ENCODE measurements at regions not wholly inside any gene's neighbourhood (a gene's known extent, or its start where the extent isn't known, plus 50 kb on each side); places are given as distances from the start of the nearest gene placed in this dataset.

DNA sequence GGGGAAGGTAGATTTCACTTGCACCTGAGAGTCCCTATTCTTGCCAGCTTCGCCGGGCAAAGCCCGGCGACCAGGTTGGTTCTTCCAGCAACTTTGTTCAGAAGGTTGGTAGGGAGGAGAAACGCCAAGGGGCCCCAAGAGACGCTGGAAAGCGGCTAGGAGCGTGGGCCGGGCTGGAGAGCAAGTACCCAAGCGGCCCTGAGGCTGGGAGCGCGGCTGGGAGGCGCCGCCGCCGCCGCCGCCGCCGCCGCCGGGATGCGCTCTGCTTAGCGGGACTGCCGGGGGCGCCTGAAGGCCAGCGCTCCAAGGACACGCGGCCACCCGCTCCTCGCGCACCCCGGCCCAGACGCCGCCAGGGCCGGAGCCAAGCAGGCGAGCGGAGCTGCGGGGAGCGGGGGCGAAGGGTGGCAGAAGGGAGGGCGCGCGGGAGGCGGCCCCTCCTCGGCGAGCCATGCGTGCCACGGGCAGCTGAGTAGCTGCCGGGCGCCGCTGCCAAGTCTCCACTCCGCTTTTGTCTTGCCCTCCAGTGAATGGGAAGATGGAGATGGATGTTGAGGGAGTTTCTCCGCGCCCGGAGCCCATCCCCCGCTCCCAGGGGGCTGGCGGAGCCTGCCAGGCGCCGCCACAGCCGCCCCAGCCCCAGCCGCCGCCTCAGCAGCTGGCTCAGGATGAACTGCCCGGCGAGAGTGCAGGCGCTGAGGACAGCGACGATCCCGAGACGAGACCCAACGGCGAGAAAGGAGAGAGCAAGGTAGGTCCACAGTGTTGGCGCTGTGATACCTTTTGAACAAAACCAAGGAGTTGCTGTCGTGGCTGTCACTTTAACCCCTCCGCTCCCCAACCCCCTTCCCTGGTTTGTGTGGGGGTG, 227.4 kb upstream of the AZI2 start:
- TF ChIP-seq, protein P1, sequence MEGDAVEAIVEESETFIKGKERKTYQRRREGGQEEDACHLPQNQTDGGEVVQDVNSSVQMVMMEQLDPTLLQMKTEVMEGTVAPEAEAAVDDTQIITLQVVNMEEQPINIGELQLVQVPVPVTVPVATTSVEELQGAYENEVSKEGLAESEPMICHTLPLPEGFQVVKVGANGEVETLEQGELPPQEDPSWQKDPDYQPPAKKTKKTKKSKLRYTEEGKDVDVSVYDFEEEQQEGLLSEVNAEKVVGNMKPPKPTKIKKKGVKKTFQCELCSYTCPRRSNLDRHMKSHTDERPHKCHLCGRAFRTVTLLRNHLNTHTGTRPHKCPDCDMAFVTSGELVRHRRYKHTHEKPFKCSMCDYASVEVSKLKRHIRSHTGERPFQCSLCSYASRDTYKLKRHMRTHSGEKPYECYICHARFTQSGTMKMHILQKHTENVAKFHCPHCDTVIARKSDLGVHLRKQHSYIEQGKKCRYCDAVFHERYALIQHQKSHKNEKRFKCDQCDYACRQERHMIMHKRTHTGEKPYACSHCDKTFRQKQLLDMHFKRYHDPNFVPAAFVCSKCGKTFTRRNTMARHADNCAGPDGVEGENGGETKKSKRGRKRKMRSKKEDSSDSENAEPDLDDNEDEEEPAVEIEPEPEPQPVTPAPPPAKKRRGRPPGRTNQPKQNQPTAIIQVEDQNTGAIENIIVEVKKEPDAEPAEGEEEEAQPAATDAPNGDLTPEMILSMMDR (IDR thresholded peaks at IDR 0.05; ENCODE audit: low read length), result no peak
- TF ChIP-seq EZH2 (optimal IDR thresholded peaks at IDR 0.05; ENCODE audit: low read depth, low read length) (no peak), EZH2phosphoT487 (IDR thresholded peaks at IDR 0.05; ENCODE audit: low read length) (no peak)
- H2AFZ ChIP-seq (ENCODE audit: low read length), result no peak overlapping the region
- no peaks in the 10 kb centered on the region for H3K9me2 ChIP-seq (replicated peaks; ENCODE audit: insufficient read depth, low read length)
- no peak overlapping the region for H3K27ac ChIP-seq (ENCODE audit: low read length)
- no peaks in the 10 kb centered on the region for H3K36me3 ChIP-seq (replicated peaks; ENCODE audit: insufficient read depth, low read length)
- no peak for DNase-seq
- no peaks in the 10 kb centered on the region for H4K20me1 ChIP-seq (ENCODE audit: insufficient read depth, low read length)
- no peak overlapping the region for H3K4me3 ChIP-seq (ENCODE audit: low read length)
- H3F3A ChIP-seq (ENCODE audit: insufficient read depth, low read length), result no peaks in the 10 kb centered on the region
- no peak overlapping the region for H3K4me2 ChIP-seq (ENCODE audit: low read depth, low read length)
- H3K9ac ChIP-seq (ENCODE audit: low read length), result no peak overlapping the region
- no peaks in the 10 kb centered on the region for H3K4me1 ChIP-seq (ENCODE audit: low read length)
- no peaks in the 10 kb centered on the region for H3K9me3 ChIP-seq (replicated peaks; ENCODE audit: insufficient read depth, low read length)
- no peaks in the 10 kb centered on the region for H3K27me3 ChIP-seq (replicated peaks; ENCODE audit: insufficient read depth, low read length)
- H3K79me2 ChIP-seq (ENCODE audit: low read length), result no peaks in the 10 kb centered on the region

DNA sequence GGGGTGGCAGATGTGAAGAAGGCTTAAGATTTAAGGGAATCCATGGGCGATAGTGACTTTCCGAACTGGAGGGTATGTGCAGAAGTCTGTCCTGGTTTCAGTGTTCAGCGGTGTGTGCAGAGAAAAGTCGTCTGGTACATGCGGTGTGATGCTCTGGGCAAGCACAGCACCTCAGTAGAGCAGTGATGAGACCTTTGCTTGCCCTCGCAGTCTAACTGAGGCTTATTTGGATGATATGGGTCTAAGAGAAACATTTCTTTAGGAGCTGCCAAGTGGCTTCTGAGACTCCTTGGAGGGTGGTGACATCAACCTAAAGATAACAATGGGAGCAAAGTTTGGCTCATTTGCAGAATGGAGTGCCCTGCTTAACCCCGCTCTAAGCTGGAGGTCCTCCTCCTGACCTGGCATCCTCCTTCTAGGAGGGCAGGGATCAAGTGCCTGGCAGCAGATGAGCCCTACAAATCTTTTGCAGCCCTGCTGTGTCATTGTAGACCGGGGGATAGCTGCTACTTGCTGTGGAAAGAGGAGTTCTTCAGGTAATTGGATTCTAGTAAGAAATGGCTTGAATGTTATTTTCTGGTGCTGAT, 228.1 kb upstream of the AZI2 start:
- no peak for DNase-seq
- TF ChIP-seq, protein P1 (IDR thresholded peaks at IDR 0.05; ENCODE audit: low read length), result no peak
- TF ChIP-seq EZH2 (optimal IDR thresholded peaks at IDR 0.05; ENCODE audit: low read depth, low read length), result no peak
- Histone ChIP-seq H3K4me2 (ENCODE audit: low read depth, low read length) (no peak overlapping the region), H3K79me2 (ENCODE audit: low read length) (no peaks in the 10 kb centered on the region), H3K9me2 (replicated peaks; ENCODE audit: insufficient read depth, low read length) (no peaks in the 10 kb centered on the region), H3K4me1 (ENCODE audit: low read length) (no peaks in the 10 kb centered on the region), H3K27ac (ENCODE audit: low read length) (no peak overlapping the region), H3K27me3 (replicated peaks; ENCODE audit: insufficient read depth, low read length) (no peaks in the 10 kb centered on the region), H3F3A (ENCODE audit: insufficient read depth, low read length) (no peaks in the 10 kb centered on the region), H3K9ac (ENCODE audit: low read length) (no peak overlapping the region), H3K4me3 (ENCODE audit: low read length) (no peak overlapping the region), H2AFZ (ENCODE audit: low read length) (no peak overlapping the region), H3K9me3 (replicated peaks; ENCODE audit: insufficient read depth, low read length) (no peaks in the 10 kb centered on the region), H3K36me3 (replicated peaks; ENCODE audit: insufficient read depth, low read length) (no peaks in the 10 kb centered on the region), H4K20me1 (ENCODE audit: insufficient read depth, low read length) (no peaks in the 10 kb centered on the region)

DNA sequence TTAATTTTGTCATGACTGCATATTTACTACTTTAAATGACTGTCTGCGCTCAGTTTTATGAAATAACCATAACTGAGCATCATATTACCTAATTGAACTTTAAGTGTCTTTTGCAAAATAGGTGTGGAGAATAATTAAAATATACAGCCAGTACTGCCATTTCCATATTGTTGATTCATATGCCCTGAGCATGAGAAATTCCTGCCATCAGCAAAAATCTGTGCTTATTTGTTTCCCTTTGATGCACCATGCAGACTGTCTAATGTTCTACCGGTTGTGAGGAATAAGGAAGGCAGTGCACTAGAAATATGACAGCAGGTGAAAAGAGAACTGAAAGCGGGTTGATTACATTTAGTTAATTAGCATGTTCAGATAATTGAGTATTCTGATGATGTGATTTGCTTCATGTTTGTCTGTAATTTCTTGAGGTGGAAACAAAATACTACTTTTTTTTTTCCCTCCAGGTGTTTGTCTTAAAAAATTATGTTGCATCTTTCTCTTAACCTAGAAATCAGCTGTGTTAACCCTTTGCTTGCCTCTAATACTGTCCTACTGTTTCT, 229.4 kb upstream of the AZI2 start:
- no peaks in the 10 kb centered on the region for H3K9me2 ChIP-seq (replicated peaks; ENCODE audit: insufficient read depth, low read length)
- no peak overlapping the region for H3K4me2 ChIP-seq (ENCODE audit: low read depth, low read length)
- DNase-seq, result no peak
- H3K9ac ChIP-seq (ENCODE audit: low read length), result no peak overlapping the region
- H3K27me3 ChIP-seq (replicated peaks; ENCODE audit: insufficient read depth, low read length), result no peaks in the 10 kb centered on the region
- no peaks in the 10 kb centered on the region for H4K20me1 ChIP-seq (ENCODE audit: insufficient read depth, low read length)
- no peak overlapping the region for H2AFZ ChIP-seq (ENCODE audit: low read length)
- TF ChIP-seq EZH2phosphoT487 (IDR thresholded peaks at IDR 0.05; ENCODE audit: low read length), result no peak
- H3K36me3 ChIP-seq (replicated peaks; ENCODE audit: insufficient read depth, low read length), result no peaks in the 10 kb centered on the region
- H3F3A ChIP-seq (ENCODE audit: insufficient read depth, low read length), result no peaks in the 10 kb centered on the region
- H3K9me3 ChIP-seq (replicated peaks; ENCODE audit: insufficient read depth, low read length), result no peaks in the 10 kb centered on the region
- no peaks in the 10 kb centered on the region for H3K4me1 ChIP-seq (ENCODE audit: low read length)
- H3K4me3 ChIP-seq (ENCODE audit: low read length), result no peak overlapping the region
- H3K79me2 ChIP-seq (ENCODE audit: low read length), result no peaks in the 10 kb centered on the region
- H3K27ac ChIP-seq (ENCODE audit: low read length), result no peak overlapping the region

Data from MM.1S (cell line).